Peyer's patch (tissue), 4 donors: ENCODE measurements at regions not wholly inside any gene's neighbourhood (a gene's known extent, or its start where the extent isn't known, plus 50 kb on each side); places are given as distances from the start of the nearest gene placed in this dataset.

Experiments
- CTCF ChIP-seq, 6 experiments: fragments of 450-650 bp in 4 of 6; fragments of 200-600 bp in 2 of 6; sonication (generic) in 1 of 6; IDR thresholded peaks; one replicate each; pipeline ENCODE4 v1.5.1; 2017 to 2019; ENCODE audit warnings: antibody characterized with exemption in 6 of 6, mild to moderate bottlenecking in 3 of 6, moderate library complexity in 1 of 6
- POLR2A ChIP-seq, 2 donors: fragments of 450-650 bp; IDR thresholded peaks; one replicate each; pipeline ENCODE4 v1.5.1; 2017; ENCODE audit warnings: antibody characterized with exemption in 2 of 2, mild to moderate bottlenecking in 2 of 2, moderate library complexity in 2 of 2

GRCh38 chr2:221144909-221145308 lies 427.2 kb downstream of the EPHA4 start:
- TF ChIP-seq CTCF (IDR thresholded peaks at IDR 0.05) (no peak), POLR2A (IDR thresholded peaks at IDR 0.05) (no peak)
